Activated naive CD4-positive, alpha-beta T cell treated with anti-CD3 and anti-CD28 coated beads, Interleukin-2, amount 50 U/mL, for 72 hours (primary cell): ENCODE measurements at regions not wholly inside any gene's neighbourhood (a gene's known extent, or its start where the extent isn't known, plus 50 kb on each side); places are given as distances from the start of the nearest gene placed in this dataset.

Experiments
- ATAC-seq, 2 donors: fragments of 150-1000 bp; cut with Tn5 transposase; 2 replicates each; pipeline ENCODE4 v1.10.0; 2021; ENCODE audit warnings: mild to moderate bottlenecking in 2 of 2, moderate library complexity in 2 of 2
- DNase-seq, 2 donors: peaks; one replicate each; pipeline ENCODE4 v3.0.0; 2021 to 2022; ENCODE audit warnings: low spot score in 2 of 2
- H3K27ac Mint-ChIP-seq, 2 donors: one replicate each; pipeline ENCODE4 v1.8.0; 2022; ENCODE audit warnings: mild to moderate bottlenecking in 2 of 2, mixed read lengths in 2 of 2
- H3K36me3 Mint-ChIP-seq, 2 donors: one replicate each; pipeline ENCODE4 v1.8.0; 2022; ENCODE audit warnings: mixed read lengths in 2 of 2
- H3K9me3 Mint-ChIP-seq, 2 donors: one replicate each; pipeline ENCODE4 v1.8.0; 2022; ENCODE audit warnings: mixed read lengths in 2 of 2

DNA sequence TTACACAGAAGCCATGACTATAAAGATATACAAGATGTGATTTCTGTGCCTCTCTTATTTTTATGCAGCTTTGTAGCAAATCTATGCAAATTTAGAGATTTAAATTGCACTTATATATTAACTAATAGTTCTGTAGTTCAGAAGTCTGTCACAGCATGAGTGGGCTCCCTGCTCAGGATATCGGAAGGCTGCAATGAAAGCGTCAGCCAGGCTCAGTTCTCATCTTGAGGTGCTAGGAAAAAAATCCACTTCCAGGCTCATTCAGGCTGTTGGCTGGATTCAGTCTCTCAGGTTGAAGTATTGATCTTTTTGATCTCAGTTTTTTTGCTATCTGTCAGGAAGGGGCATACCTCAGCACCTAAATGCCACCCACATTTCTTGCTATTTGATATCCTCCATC, 487.4 kb upstream of the DEPDC1 start:
- DNase-seq (no peak), ATAC-seq (no peak)
- Mint-ChIP-seq H3K36me3 (peaks cover 0 to 9% of the 10 kb centered on the region in 2 donors), H3K27ac (no peak overlapping the region), H3K9me3 (peaks cover 19 to 26% of the 10 kb centered on the region in 2 donors)

DNA sequence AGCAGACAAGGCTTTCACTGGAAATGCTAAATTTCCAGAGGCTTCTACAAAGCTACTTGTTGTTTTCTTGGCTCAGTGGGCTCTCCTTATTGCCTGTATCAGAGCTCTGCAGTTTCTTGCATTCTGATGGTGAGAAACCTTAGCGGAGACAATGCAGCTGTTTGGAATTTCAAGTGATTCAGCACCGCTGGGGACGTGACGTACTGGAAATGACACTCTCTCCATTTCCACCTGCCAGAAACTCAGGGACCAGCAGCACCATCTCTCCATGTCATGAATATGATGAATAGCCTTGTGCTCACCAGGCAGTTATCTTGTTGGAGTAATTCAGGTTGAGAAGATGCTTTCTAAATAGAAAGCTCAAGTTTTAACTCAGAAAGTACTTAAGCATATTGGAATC, 497.2 kb upstream of the DEPDC1 start:
- no peak for ATAC-seq
- Mint-ChIP-seq H3K9me3 (peaks cover 5 to 13% of the 10 kb centered on the region in 2 donors), H3K27ac (no peak overlapping the region), H3K36me3 (peaks cover 0 to 8% of the 10 kb centered on the region in 2 donors)
- no peak for DNase-seq

DNA sequence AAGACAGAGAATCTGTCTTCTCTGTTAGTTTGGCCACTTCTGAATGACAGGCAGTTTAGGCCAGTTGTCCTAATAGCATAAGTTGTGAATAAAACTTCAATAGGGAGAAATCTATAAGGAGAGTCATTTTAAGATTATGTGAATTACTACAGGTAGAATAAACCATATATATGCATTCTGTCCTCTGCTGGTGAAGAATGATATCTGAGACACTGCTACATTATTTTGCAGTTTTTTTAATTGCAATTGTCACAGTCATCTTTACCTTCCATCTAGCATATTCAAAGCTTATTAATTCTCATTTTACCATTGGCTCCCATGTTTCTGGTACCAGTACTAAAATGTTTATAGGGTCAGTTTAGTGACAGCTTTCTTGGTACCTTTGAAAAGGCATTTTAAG, 519.6 kb upstream of the DEPDC1 start:
- Mint-ChIP-seq H3K9me3 (peaks cover 16 to 20% of the 10 kb centered on the region in 2 donors), H3K27ac (no peak overlapping the region), H3K36me3 (no peaks in the 10 kb centered on the region)
- DNase-seq, result no peak
- no peak for ATAC-seq

DNA sequence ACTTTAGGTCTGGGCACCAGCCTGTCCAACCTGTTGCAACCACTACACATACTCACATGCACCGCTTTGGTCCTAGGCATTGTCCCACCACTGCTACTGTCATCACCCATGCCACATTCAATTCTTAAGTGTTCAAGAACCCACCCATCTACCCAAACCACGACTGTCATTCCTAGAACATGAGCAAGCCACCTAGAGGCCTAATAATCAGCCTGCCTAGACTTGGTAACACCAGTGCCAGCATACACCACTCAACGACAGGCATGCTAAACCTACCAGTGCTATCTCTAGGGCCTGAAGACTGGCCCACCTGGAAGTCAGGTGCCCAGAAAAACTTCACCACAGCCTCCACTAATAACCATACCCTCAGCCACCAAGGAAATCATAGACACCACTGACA, 532.8 kb upstream of the DEPDC1 start:
- Mint-ChIP-seq H3K36me3 (peaks cover 0 to 7% of the 10 kb centered on the region in 2 donors), H3K9me3 (peaks cover 23 to 27% of the 10 kb centered on the region in 2 donors), H3K27ac (peak overlapping the region in 1 of 2 donors; percentile 15)
- DNase-seq (no peak), ATAC-seq (no peak)

DNA sequence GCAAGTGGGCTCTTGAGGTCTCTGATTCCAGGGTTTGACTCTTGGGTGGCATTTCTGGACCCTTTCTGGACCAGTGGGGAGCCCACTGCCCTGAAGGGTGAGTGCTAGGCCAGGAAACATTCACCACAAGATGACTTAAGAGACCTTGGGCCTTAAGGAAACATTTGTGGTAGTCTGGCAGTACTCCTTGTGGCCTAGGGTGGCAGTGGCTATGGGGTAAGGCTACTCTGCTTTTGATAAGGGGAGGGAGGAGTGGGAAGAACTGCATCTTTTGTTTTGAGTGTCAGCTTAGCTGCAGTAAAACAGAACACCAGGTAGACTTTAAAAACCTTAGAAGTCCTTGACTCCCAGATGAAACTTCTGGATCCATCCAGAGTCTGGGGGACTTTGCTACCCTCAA, 529.3 kb upstream of the LRRC7 start:
- Mint-ChIP-seq H3K9me3 (peaks cover 19 to 33% of the 10 kb centered on the region in 2 donors), H3K27ac (no peak overlapping the region), H3K36me3 (peaks cover 0 to 9% of the 10 kb centered on the region in 2 donors)
- DNase-seq (no peak), ATAC-seq (no peak)

DNA sequence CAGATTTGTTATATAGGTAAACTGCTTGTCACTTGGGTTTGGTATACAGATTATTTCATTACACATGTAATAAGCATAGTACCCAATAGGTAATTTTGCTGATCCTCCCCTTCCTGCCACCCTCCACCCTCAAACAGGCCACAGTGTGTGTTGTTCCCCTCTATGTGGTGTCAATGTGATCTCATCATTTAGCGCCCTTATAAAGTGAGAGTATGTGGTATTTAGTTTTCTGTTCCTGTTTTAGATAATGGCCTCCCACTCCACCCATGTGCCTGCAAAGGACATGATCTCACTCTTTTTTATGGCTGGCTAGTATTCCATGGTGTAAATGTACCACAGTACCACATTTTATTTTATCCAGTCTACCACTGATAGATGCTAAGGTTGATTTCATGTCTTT, 522.1 kb upstream of the LRRC7 start:
- peaks cover 0 to 4% of the 10 kb centered on the region in 2 donors for H3K36me3 Mint-ChIP-seq
- H3K27ac Mint-ChIP-seq, result no peak overlapping the region
- ATAC-seq, result no peak
- DNase-seq, result no peak
- peaks cover 3 to 23% of the 10 kb centered on the region in 2 donors for H3K9me3 Mint-ChIP-seq

DNA sequence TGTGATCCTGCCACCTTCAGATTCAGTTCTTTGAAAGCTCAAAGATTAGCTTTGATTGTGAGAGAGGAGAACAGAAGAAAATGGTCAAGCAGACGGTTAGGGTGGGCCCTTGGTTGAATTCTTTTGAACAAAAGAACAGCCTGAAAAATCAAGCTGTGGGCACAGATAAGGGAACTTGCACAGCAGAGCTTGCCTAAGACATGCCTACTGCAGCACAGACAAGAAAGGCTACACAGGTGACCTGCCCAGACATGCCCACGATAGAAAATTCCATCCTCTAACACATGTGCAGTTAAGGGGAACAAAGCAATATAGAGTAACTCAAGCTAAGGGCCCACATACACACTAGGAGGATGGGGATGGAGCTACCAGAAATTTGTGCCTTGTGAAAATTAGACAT, 512.5 kb upstream of the LRRC7 start:
- Mint-ChIP-seq H3K9me3 (peaks cover 0 to 6% of the 10 kb centered on the region in 2 donors), H3K36me3 (no peaks in the 10 kb centered on the region), H3K27ac (no peak overlapping the region)
- no peak for ATAC-seq
- DNase-seq, result no peak

DNA sequence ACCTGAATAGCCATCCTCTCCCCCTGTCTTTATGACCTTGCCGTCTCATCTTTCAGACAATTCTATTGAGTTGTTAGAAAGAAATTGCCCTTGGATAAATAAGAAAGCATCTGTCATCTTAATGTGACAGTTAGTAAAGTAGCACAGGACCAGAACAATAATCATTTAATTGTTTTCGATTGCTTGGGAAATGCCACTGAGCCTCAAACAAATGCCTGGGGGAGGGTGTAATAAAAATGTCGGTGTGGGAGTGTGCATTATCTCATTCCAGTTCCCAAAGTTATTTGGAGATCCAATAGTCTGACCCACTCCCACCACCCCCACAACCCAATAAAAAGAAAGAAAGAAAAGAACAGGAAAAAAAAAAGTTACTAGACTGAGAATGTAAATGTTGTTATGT, 509.3 kb upstream of the LRRC7 start:
- Mint-ChIP-seq H3K9me3 (peaks cover 1 to 6% of the 10 kb centered on the region in 2 donors), H3K36me3 (no peaks in the 10 kb centered on the region), H3K27ac (no peak overlapping the region)
- ATAC-seq, result no peak
- no peak for DNase-seq

DNA sequence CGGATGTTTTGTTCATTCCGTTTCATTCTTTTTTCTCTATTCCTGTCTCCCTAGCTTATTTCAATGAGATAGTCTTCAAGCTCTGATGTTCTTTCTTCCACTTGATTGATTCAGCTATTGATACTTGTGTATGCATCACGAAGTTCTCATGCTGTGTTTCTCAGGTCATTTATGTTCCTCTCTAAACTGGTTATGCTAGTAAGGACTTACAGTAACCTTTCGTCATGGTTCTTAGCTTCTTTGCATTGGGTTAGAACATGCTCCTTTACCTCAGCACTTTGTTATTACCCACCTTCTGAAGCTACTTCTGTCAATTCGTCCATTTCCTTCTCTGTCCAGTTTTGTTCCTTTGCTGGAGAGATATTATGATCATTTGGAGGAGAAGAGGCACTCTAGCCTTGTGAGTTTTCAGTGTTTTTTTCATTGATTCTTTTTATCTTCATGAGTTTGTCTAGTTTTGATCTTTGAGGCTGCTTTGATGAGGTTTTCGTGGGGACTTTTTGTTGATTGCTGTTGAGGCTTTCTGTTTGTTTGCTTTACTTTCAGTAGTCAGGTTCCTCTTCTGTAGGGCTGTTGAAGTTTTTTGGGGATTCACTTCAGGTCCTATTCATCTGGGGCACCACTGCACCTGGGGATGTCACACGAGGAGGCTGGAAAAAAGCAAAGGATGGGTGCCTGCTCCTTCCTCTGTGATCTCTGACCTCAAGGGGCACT, 496.9 kb upstream of the LRRC7 start:
- DNase-seq, result no peak
- H3K9me3 Mint-ChIP-seq, result peaks cover 22 to 34% of the 10 kb centered on the region in 2 donors
- H3K27ac Mint-ChIP-seq, result no peak overlapping the region
- no peak for ATAC-seq
- H3K36me3 Mint-ChIP-seq, result peaks cover 0 to 8% of the 10 kb centered on the region in 2 donors

DNA sequence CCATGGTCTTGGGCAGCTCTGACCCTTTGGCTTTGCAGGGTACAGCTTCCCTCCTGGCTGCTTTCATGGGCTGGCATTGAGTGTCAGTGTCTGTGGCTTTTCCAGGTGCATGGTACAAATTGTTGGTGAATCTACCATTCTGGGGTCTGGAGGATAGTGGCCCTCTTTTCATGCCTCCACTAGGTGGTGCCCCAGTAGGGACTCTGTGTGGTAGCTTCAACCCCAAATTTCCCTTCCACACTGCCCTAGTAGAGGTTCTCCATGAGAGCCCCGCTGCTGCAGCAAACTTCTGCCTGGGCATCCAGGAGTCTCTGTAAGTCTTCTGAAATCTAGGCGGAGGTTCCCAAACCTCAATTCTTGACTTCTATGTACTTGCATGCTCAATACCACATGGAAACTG, 494.5 kb upstream of the LRRC7 start:
- Mint-ChIP-seq H3K9me3 (peaks cover 22 to 23% of the 10 kb centered on the region in 2 donors), H3K36me3 (peaks cover 0 to 8% of the 10 kb centered on the region in 2 donors), H3K27ac (no peak overlapping the region)
- no peak for ATAC-seq
- DNase-seq, result no peak

DNA sequence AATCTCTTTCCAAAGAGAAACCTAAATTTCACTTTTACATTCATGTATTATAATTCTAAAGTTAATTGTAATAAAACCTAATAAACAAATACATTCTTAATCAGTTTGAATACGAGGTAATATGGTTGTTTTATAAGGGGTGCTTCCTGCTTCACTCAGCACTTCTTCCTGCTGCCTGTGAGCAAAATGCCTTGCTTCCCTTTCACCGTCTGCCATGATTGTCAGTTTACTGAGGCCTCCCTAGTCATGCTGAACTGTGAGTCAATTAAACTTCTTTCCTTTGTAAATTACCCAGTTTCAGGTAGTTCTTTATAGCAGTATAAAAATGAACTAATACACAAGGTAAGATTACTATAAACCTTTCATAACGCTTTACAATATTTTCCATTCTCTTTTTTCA, 491.1 kb upstream of the LRRC7 start:
- Mint-ChIP-seq H3K9me3 (peaks cover 5 to 19% of the 10 kb centered on the region in 2 donors), H3K36me3 (no peaks in the 10 kb centered on the region), H3K27ac (no peak overlapping the region)
- no peak for ATAC-seq
- DNase-seq, result no peak

DNA sequence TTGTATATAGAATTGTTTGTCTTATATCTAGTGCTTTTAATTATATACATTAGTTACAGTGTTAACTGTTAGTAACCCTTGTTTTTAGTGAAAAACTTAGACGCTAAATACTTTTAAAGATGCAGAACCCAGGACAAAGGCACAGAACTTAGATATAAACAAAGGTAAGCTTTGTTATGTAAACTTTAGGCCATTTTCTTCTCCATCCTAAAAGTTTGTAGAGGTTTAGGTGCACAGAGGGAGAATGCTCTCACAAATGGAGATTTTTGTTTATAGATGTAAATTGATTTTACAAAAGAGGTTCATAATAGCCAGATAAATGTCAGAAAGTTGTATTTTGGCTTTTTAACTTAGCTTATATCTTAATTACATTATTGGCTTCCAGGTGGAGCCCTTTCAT, 490.5 kb upstream of the LRRC7 start:
- Mint-ChIP-seq H3K9me3 (peaks cover 3 to 18% of the 10 kb centered on the region in 2 donors), H3K27ac (no peak overlapping the region), H3K36me3 (no peaks in the 10 kb centered on the region)
- DNase-seq (no peak), ATAC-seq (no peak)

DNA sequence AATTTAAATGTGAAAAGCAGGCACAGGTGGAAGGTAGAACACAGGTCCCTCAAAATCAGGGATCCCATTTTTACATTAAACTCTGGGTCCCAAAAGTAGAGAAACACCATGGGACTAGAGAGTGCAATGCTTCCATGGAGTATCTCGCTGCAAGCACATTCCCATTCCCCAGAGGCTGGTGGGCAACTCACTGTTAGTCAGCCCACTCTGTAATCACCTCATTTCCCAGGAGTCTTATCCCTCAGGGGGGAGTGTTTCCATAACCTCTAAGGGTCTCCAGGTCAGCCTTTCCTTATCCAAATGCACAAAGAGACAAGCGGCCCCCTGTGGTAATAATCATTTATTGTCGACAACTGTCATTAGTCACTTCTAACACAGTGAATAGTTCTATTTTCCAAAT, 490.1 kb upstream of the LRRC7 start:
- ATAC-seq, result no peak
- H3K27ac Mint-ChIP-seq, result no peak overlapping the region
- H3K36me3 Mint-ChIP-seq, result no peaks in the 10 kb centered on the region
- no peak for DNase-seq
- H3K9me3 Mint-ChIP-seq, result peaks cover 3 to 18% of the 10 kb centered on the region in 2 donors

DNA sequence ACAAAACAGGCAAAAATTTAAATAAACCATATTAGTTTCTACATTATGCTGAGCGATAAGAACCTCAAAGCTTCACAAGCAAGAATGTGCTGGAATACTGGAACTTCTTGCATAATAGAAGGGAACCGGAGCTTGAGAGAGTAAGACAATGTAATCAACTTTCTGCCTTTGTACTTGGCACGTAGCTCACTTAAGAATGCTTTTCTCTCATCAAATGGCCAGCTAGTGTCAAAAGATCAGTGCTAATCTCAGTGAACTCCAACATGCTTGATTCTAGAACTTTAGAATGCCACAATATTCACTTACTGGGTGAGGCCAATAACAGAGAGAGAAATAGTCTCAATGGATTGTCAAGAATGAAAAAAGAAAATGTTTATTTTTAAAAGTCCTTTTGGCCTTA, 486.1 kb upstream of the LRRC7 start:
- ATAC-seq (no peak), DNase-seq (no peak)
- Mint-ChIP-seq H3K27ac (no peak overlapping the region), H3K36me3 (no peaks in the 10 kb centered on the region), H3K9me3 (peaks cover 3 to 12% of the 10 kb centered on the region in 2 donors)

DNA sequence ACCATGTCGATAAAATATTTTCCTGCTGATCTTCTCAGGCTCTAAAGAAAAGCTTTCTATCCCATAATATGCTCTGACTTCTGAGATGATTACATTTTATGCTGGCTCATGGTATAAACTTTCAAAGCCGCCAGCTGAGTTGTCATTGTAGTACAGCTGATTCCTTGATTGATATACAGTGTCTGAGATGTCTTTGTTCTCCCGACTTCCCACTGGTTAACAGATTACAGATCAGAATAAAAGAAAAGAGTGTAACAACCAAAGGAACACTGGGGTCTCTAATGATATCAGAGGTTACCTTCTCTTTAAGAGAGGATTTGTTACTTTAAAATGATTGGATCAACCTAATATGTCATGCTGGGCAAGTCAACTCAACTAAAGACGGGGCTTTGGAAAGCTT, 485.4 kb upstream of the LRRC7 start:
- ATAC-seq, result no peak
- H3K9me3 Mint-ChIP-seq, result peaks cover 3 to 12% of the 10 kb centered on the region in 2 donors
- H3K36me3 Mint-ChIP-seq, result no peaks in the 10 kb centered on the region

DNA sequence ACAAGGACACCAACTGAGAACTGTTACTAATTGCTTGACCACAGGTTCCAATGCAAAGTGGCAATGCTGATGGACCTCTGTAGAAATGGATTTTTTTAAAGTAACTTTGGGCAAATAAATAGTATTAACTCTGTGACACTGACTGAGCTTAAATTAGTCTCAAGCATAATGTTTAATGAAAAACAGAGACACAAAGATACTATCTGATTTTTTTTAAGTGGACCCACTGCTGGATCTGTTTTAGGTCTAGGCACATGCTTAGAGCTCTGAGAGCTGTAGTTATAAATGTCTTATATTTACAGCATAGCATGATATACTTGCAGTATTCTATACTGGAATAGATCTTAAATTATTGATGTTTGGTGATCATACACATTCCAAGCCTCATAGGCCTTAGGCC, 481.6 kb upstream of the LRRC7 start:
- Mint-ChIP-seq H3K27ac (no peak overlapping the region), H3K9me3 (peaks cover 6 to 13% of the 10 kb centered on the region in 2 donors), H3K36me3 (no peaks in the 10 kb centered on the region)
- no peak for DNase-seq
- ATAC-seq, result no peak

More for the DNA sequence above, 485.4 kb upstream of the LRRC7 start:
- no peak for DNase-seq
- H3K27ac Mint-ChIP-seq, result no peak overlapping the region

DNA sequence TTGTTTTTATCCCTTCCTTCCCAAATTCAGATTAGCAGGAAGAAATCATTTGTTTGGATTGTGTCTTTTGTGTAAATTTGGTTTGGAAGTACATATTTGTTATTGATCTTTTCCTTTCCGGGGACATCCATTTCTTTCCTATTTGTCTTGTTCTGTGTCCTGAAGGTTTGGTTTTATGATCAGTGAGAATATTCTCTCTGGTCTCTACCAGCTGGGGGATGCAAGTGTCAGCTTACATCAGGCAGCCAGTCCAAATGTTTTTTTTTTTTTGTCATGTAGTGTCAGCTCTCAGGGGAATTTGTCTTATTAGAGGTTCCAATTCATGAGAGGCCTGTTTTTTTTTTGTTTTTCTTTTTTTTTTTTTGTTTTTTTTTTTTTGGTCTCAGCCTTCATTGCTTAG, 479.2 kb upstream of the LRRC7 start:
- ATAC-seq (no peak), DNase-seq (no peak)
- Mint-ChIP-seq H3K9me3 (peaks cover 6 to 14% of the 10 kb centered on the region in 2 donors), H3K36me3 (no peaks in the 10 kb centered on the region), H3K27ac (no peak overlapping the region)

DNA sequence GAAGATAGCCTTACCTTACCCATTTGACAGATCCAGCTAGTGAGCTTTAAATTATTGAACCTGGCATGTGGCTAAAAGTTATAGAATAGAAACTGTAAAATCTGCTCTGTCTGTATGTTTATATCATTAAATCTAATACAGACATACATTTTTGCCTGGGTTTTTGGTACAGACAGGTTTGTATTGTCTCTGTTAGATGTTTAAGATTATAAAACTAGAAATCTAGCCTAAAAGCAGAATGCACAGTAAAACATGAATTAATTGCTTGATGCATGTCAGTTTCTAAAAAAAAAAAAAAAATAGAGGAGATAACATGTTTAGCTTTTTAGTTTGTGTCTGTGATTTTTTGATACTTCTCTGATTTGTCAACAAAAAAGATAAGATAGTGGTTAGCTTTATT, 477.6 kb upstream of the LRRC7 start:
- Mint-ChIP-seq H3K27ac (no peak overlapping the region), H3K9me3 (peaks cover 6 to 14% of the 10 kb centered on the region in 2 donors), H3K36me3 (no peaks in the 10 kb centered on the region)

More for the DNA sequence above, 477.6 kb upstream of the LRRC7 start:
- ATAC-seq (no peak), DNase-seq (no peak)
